Trophoblast cell (in vitro differentiated cells and primary cell): ENCODE measurements at regions not wholly inside any gene's neighbourhood (a gene's known extent, or its start where the extent isn't known, plus 50 kb on each side); places are given as distances from the start of the nearest gene placed in this dataset.
"Not testable (repeated sequence)": the region's sequence is repeated elsewhere in the genome, so short reads cannot be mapped to it uniquely, and the experiment has no call there.

ENCODE experiments used
- DNase-seq, 2 donors: peaks; one replicate each; pipeline ENCODE4 v3.0.0-alpha.2; 2016
- H2AFZ ChIP-seq: 2 replicates; pipeline ENCODE4 v1.6.1; 2013; ENCODE audit warnings: low read length, moderate library complexity, mild to moderate bottlenecking; ENCODE audit not compliant: insufficient read depth, poor library complexity
- H2AK5ac ChIP-seq: 2 replicates; pipeline ENCODE4 v1.6.1; 2013; ENCODE audit warnings: mild to moderate bottlenecking, low read length
- H2BK120ac ChIP-seq: 2 replicates; pipeline ENCODE4 v1.6.1; 2013; ENCODE audit warnings: low read length, mild to moderate bottlenecking, moderate library complexity; ENCODE audit not compliant: insufficient read depth, poor library complexity
- H2BK12ac ChIP-seq: 2 replicates; pipeline ENCODE4 v1.6.1; 2013; ENCODE audit warnings: mild to moderate bottlenecking, low read length, moderate library complexity
- H2BK5ac ChIP-seq: 2 replicates; pipeline ENCODE4 v1.6.1; 2013; ENCODE audit warnings: low read length, low read depth, moderate library complexity, mild to moderate bottlenecking; ENCODE audit not compliant: poor library complexity
- H3K14ac ChIP-seq: 2 replicates; pipeline ENCODE4 v1.6.1; 2013; ENCODE audit warnings: mild to moderate bottlenecking, low read length
- H3K18ac ChIP-seq: 2 replicates; pipeline ENCODE4 v1.6.1; 2013; ENCODE audit warnings: mild to moderate bottlenecking, low read length
- H3K23ac ChIP-seq: 2 replicates; pipeline ENCODE4 v1.6.1; 2013; ENCODE audit warnings: low read length
- H3K27ac ChIP-seq: 2 replicates; pipeline ENCODE4 v1.5.1; 2013; ENCODE audit warnings: low read depth, mild to moderate bottlenecking, inconsistent platforms, low read length, moderate library complexity
- H3K27me3 ChIP-seq: 2 replicates; pipeline ENCODE4 v1.6.1; 2013; ENCODE audit warnings: inconsistent platforms, mild to moderate bottlenecking, low read length, moderate library complexity; ENCODE audit not compliant: insufficient read depth
- H3K36me3 ChIP-seq, 2 experiments: 1 replicate in 1 of 2; 2 replicates in 1 of 2; pipeline ENCODE4 v1.6.1; 2013; ENCODE audit warnings: low read length in 2 of 2, mild to moderate bottlenecking in 2 of 2, moderate library complexity in 1 of 2; ENCODE audit not compliant: insufficient read depth in 2 of 2, control insufficient read depth in 1 of 2
- H3K4ac ChIP-seq: 2 replicates; pipeline ENCODE4 v1.6.1; 2013; ENCODE audit warnings: low read depth, mild to moderate bottlenecking, low read length, moderate library complexity
- H3K4me1 ChIP-seq, 2 experiments: 1 replicate in 1 of 2; 2 replicates in 1 of 2; pipeline ENCODE4 v1.6.1; 2013; ENCODE audit warnings: low read length in 2 of 2, mild to moderate bottlenecking in 2 of 2, moderate library complexity in 1 of 2; ENCODE audit not compliant: insufficient read depth in 2 of 2, control insufficient read depth in 1 of 2
- H3K4me2 ChIP-seq: 2 replicates; pipeline ENCODE4 v1.6.1; 2013; ENCODE audit warnings: inconsistent platforms, mild to moderate bottlenecking, low read length, moderate library complexity
- H3K4me3 ChIP-seq: 2 replicates; pipeline ENCODE4 v1.5.1; 2013; ENCODE audit warnings: mild to moderate bottlenecking, low read depth, low read length, inconsistent platforms
- H3K79me1 ChIP-seq: one replicate; pipeline ENCODE4 v1.6.1; 2013; ENCODE audit warnings: low read length
- H3K79me2 ChIP-seq: 2 replicates; pipeline ENCODE4 v1.6.1; 2013; ENCODE audit warnings: low read length, mild to moderate bottlenecking; ENCODE audit not compliant: control insufficient read depth, insufficient read depth, poor library complexity
- H3K9ac ChIP-seq: 2 replicates; pipeline ENCODE4 v1.6.1; 2013; ENCODE audit warnings: mild to moderate bottlenecking, low read length
- H3K9me3 ChIP-seq: 2 replicates; pipeline ENCODE4 v1.6.1; 2013; ENCODE audit warnings: low read depth, mild to moderate bottlenecking, control low read depth, inconsistent platforms, low read length; ENCODE audit not compliant: insufficient read depth
- H4K12ac ChIP-seq: 2 replicates; pipeline ENCODE4 v1.6.1; 2013; ENCODE audit warnings: low read depth, mild to moderate bottlenecking, low read length, moderate library complexity
- H4K8ac ChIP-seq: 2 replicates; pipeline ENCODE4 v1.6.1; 2013; ENCODE audit warnings: low read depth, mild to moderate bottlenecking, low read length, moderate library complexity
- H4K91ac ChIP-seq: one replicate; pipeline ENCODE4 v1.6.1; 2013; ENCODE audit warnings: low read depth, mild to moderate bottlenecking, low read length, moderate library complexity
- WGBS: extraction: QIAGEN DNeasy Blood & Tissue Kit; methylation state at CpG from one replicate; pipeline ENCODE4 v1.1.7; 2013; ENCODE audit warnings: missing lambda C conversion rate; ENCODE audit not compliant: insufficient read length, insufficient coverage; ENCODE audit errors: extremely low coverage; 5-methylcytosine and 5-hydroxymethylcytosine counted together

DNA sequence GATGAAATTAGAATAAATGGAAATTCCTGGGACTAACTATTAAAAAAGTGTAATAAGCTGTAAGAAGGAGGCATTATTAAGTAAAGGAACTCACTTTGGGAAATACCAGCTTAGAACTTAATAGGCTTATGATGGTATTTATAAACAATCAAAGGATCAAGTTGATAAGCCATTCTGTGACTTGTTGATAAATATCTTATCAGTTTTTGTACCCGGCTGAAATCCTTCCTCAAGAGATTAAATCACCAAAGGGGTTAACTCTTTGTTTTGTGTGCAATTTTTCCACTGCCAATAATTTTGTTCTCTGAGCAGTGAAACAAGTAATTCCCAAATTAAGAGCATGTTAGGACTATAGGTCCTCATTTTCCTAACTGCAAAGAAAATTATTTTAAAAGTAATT lies 70.7 kb upstream of the BDP1 start:
- Histone ChIP-seq H2BK12ac (no peak overlapping the region), H3K18ac (no peak overlapping the region), H3K79me1 (no peaks in the 10 kb centered on the region), H2BK120ac (no peak overlapping the region), H2BK5ac (no peak overlapping the region), H4K8ac (no peak overlapping the region), H3K14ac (no peak overlapping the region), H3K4me1 (no peaks in the 10 kb centered on the region), H3K27ac (no peak overlapping the region), H3K4me2 (no peak overlapping the region), H3K79me2 (no peaks in the 10 kb centered on the region), H4K91ac (no peak overlapping the region), H3K9me3 (no peaks in the 10 kb centered on the region), H2AK5ac (no peak overlapping the region), H3K9ac (no peak overlapping the region), H3K36me3 (no peaks in the 10 kb centered on the region), H3K27me3 (no peaks in the 10 kb centered on the region), H3K4ac (no peak overlapping the region), H2AFZ (no peak overlapping the region), H3K4me3 (no peak overlapping the region), H3K23ac (no peak overlapping the region), H4K12ac (no peak overlapping the region)
- DNase-seq = peak in 1 of 2 donors; percentile 66
- no CpG with 5 or more reads among the region's 1 CpG for WGBS

DNA sequence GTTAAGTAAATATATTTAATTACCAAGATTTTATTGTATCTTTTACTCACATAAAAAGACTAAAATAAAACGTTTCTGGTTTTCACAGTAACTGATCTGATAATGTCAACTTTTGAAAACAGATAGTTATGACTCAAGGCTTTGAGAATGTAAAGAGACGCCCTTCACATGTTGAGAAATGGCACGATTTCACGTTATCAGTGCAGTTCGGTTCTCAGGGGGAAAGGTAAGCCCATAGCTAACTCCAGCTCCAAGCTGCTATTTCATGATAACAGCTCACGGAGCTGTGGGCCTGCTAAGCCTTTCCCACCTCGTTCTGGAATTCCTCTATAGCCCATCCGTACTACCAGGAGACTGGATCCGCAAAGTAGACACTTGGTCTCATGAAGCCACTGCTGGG lies 70.2 kb upstream of the BDP1 start:
- not testable (repeated sequence) for H2AK5ac ChIP-seq, H4K91ac ChIP-seq, H3K4me2 ChIP-seq, H3K27ac ChIP-seq, H3K79me2 ChIP-seq, H2BK12ac ChIP-seq, H3K14ac ChIP-seq, H2BK5ac ChIP-seq, H3K9ac ChIP-seq, H4K12ac ChIP-seq, H3K79me1 ChIP-seq, H3K36me3 ChIP-seq, H3K27me3 ChIP-seq, H4K8ac ChIP-seq, H3K23ac ChIP-seq, H2AFZ ChIP-seq, H3K4ac ChIP-seq, H3K4me1 ChIP-seq, H2BK120ac ChIP-seq, H3K18ac ChIP-seq, H3K9me3 ChIP-seq, H3K4me3 ChIP-seq
- peak; percentile 75 to 91 for DNase-seq
- no CpG with 5 or more reads among the region's 9 CpGs for WGBS

DNA sequence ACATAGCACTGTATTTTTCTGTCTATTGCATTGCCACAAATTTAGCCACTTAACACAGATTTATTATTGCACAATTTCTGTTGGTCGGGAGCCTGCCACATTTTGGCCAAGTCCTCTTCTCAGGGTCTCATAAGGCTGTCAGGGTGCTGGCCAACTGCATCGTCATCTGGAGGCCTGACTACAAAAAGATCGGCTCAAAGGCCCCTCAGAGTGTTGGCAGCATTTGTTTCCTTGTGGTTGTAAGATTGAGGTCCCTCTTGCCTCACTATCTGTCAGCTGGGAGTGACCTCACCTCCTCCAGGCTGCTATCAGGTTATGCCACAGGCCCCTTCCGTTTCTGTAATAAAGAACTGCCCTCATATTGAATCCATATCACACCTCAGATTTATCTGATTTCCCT lies 67.3 kb upstream of the BDP1 start:
- not testable (repeated sequence) for H3K18ac ChIP-seq, H4K91ac ChIP-seq, H3K79me2 ChIP-seq, H4K8ac ChIP-seq, H3K9me3 ChIP-seq, H3K23ac ChIP-seq, H3K9ac ChIP-seq, H3K4ac ChIP-seq, H2BK12ac ChIP-seq, H2BK120ac ChIP-seq, H3K4me2 ChIP-seq, H3K79me1 ChIP-seq, H2AK5ac ChIP-seq, H2AFZ ChIP-seq, H3K4me1 ChIP-seq, H3K4me3 ChIP-seq, H4K12ac ChIP-seq, H3K27ac ChIP-seq, DNase-seq, H3K27me3 ChIP-seq, H3K36me3 ChIP-seq, H2BK5ac ChIP-seq, H3K14ac ChIP-seq
- WGBS = no CpG with 5 or more reads among the region's 4 CpGs

DNA sequence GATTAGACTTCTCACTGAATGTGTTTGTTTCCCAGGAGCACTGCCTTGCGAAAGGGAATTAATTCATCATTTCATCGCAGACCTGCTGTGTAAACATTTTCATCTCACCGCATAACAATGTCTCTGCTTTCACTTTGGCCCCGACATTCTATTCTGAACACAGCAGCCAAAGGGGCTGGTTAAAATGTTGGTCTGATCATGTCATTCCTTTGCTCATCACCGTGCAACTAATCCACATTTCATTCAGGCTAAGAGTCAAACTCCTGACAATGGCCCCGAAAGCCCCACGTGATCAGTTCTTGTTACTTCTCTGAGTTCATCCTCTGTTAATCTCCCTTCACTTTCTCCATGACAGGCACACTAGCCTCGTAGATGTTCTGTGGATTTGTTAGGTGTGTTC lies 57.1 kb upstream of the BDP1 start:
- not testable (repeated sequence) for H3K79me1 ChIP-seq, H4K12ac ChIP-seq, H3K14ac ChIP-seq, H4K8ac ChIP-seq, DNase-seq, H3K18ac ChIP-seq, H3K27ac ChIP-seq, H2AK5ac ChIP-seq, H3K27me3 ChIP-seq, H3K4me2 ChIP-seq, H2BK5ac ChIP-seq, H3K79me2 ChIP-seq, H2BK120ac ChIP-seq, H2AFZ ChIP-seq, H3K9me3 ChIP-seq, H3K4me1 ChIP-seq, H3K4ac ChIP-seq, H3K4me3 ChIP-seq, H3K36me3 ChIP-seq, H3K23ac ChIP-seq, H3K9ac ChIP-seq, H4K91ac ChIP-seq, H2BK12ac ChIP-seq
- no CpG with 5 or more reads among the region's 8 CpGs for WGBS
